ENCODE measurements at regions not wholly inside any gene's neighbourhood (a gene's known extent, or its start where the extent isn't known, plus 50 kb on each side); places are given as distances from the start of the nearest gene placed in this dataset.

DNA sequence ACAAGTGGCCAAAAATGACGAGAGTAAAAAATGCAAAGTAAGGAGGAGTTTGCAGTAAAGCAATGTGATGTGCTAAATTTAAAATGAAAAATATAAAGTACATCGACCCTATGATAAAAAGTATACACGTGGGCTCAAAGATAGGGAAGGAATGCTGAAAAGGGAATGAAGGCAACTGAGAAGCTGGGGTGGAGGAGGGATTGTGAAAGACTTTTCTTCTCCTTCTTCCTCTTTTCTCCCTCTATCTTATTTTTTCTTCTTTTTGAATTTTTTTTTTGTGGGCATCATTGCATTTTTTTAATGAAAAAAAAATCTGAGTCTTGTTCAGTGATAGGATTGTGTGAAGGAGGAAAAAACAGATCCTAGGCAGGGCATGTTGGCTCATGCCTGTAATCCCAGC is 57.6 kb upstream of the STK17B start:
- TF ChIP-seq YY1 (IDR thresholded peaks at IDR 0.05; ENCODE audit: insufficient read depth, insufficient read length) (no peak), ZNF274 (IDR thresholded peaks at IDR 0.05; ENCODE audit: low read depth, low read length) (no peak)
